Gastrocnemius medialis (tissue), 4 donors: ENCODE measurements at regions not wholly inside any gene's neighbourhood (a gene's known extent, or its start where the extent isn't known, plus 50 kb on each side); places are given as distances from the start of the nearest gene placed in this dataset.

Source experiments
- ATAC-seq, 2 donors: fragments of 150-250 bp; one replicate each; pipeline ENCODE4 v1.9.1; 2016
- DNase-seq, 2 donors: peaks; one replicate each; pipeline ENCODE4 v3.0.0-alpha.2; 2019
- H3K27ac ChIP-seq, 4 donors: fragments of 200-600 bp; sonication (generic); 1 replicate in 1 of 4; 2 replicates in 3 of 4; pipeline ENCODE4 v1.5.1; 2016 to 2018; ENCODE audit warnings: mild to moderate bottlenecking in 2 of 4, moderate library complexity in 1 of 4
- H3K27me3 ChIP-seq, 3 donors: fragments of 200-600 bp; sonication (generic) in 2 of 3; 1 replicate in 1 of 3; 2 replicates in 2 of 3; pipeline versions ENCODE4 v1.5.1 to v1.6.0; 2016 to 2019; ENCODE audit warnings: mild to moderate bottlenecking in 1 of 3, moderate library complexity in 1 of 3
- H3K36me3 ChIP-seq, 2 donors: fragments of 200-600 bp; sonication (generic) in 1 of 2; one replicate each; pipeline ENCODE4 v1.5.1; 2017 to 2018
- H3K4me1 ChIP-seq, 2 donors: fragments of 200-600 bp; sonication (generic) in 1 of 2; one replicate each; pipeline ENCODE4 v1.5.1; 2016 to 2017; ENCODE audit warnings: mild to moderate bottlenecking in 2 of 2
- H3K4me3 ChIP-seq, 4 donors: fragments of 200-600 bp; sonication (generic) in 3 of 4; 1 replicate in 1 of 4; 2 replicates in 3 of 4; pipeline ENCODE4 v1.5.1; 2016 to 2019; ENCODE audit warnings: mild to moderate bottlenecking in 2 of 4
- H3K9me3 ChIP-seq, 3 donors: fragments of 200-600 bp; sonication (generic) in 2 of 3; 1 replicate in 1 of 3; 2 replicates in 2 of 3; pipeline ENCODE4 v1.5.1; 2016 to 2019
- POLR2A ChIP-seq, 2 donors: fragments of 450-650 bp; IDR thresholded peaks; one replicate each; pipeline ENCODE4 v1.6.1; 2017; ENCODE audit warnings: antibody characterized with exemption in 2 of 2, mild to moderate bottlenecking in 2 of 2, moderate library complexity in 2 of 2
- in situ Hi-C, 4 donors: fragments of 200-750 bp; cut with MboI; loops; one replicate each; pipeline versions ENCODE4 v1.15.0 to v1.8.0; 2017; ENCODE audit warnings: low sequenced_read_pairs in 4 of 4
- intact Hi-C: fragments of 100-400 bp; cut with DNase I; formaldehyde crosslinking; loops from one replicate; pipeline ENCODE4 v1.15.1; 2023; ENCODE audit warnings: low total_unique reads
- TF ChIP-seq, protein P1 (sequence below), 5 experiments: fragments of 450-650 bp in 3 of 5; fragments of 200-600 bp in 2 of 5; sonication (generic) in 2 of 5; IDR thresholded peaks in 4 of 5; conservative IDR thresholded peaks in 1 of 5; 1 replicate in 4 of 5; 2 replicates in 1 of 5; pipeline ENCODE4 v1.5.1; 2016 to 2019; ENCODE audit warnings: antibody characterized with exemption in 5 of 5, mild to moderate bottlenecking in 3 of 5, moderate library complexity in 3 of 5

- TF ChIP-seq POLR2A (IDR thresholded peaks at IDR 0.05) = no peak
- TF ChIP-seq, protein P1, sequence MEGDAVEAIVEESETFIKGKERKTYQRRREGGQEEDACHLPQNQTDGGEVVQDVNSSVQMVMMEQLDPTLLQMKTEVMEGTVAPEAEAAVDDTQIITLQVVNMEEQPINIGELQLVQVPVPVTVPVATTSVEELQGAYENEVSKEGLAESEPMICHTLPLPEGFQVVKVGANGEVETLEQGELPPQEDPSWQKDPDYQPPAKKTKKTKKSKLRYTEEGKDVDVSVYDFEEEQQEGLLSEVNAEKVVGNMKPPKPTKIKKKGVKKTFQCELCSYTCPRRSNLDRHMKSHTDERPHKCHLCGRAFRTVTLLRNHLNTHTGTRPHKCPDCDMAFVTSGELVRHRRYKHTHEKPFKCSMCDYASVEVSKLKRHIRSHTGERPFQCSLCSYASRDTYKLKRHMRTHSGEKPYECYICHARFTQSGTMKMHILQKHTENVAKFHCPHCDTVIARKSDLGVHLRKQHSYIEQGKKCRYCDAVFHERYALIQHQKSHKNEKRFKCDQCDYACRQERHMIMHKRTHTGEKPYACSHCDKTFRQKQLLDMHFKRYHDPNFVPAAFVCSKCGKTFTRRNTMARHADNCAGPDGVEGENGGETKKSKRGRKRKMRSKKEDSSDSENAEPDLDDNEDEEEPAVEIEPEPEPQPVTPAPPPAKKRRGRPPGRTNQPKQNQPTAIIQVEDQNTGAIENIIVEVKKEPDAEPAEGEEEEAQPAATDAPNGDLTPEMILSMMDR (IDR thresholded peaks at IDR 0.05 in 4 of 5, conservative IDR thresholded peaks at IDR 0.05 in 1 of 5) = no peak
- H3K4me3 ChIP-seq = no peak overlapping the region
- H3K36me3 ChIP-seq = no peaks in the 10 kb centered on the region
- H3K27me3 ChIP-seq = no peaks in the 10 kb centered on the region
- H3K4me1 ChIP-seq = no peaks in the 10 kb centered on the region
- ATAC-seq = no peak
- in situ Hi-C loops (no loop called here), intact Hi-C loops (no loop called here)
- no peaks in the 10 kb centered on the region for H3K9me3 ChIP-seq
- no peak overlapping the region for H3K27ac ChIP-seq
- DNase-seq = no peak
Observed at GRCh38 chr3:124373524-124373923, 356.7 kb upstream of the UMPS start.

- no peak for DNase-seq
- in situ Hi-C loops (no loop called here), intact Hi-C loops (no loop called here)
- H3K9me3 ChIP-seq = no peaks in the 10 kb centered on the region
- no peaks in the 10 kb centered on the region for H3K4me1 ChIP-seq
- H3K27ac ChIP-seq = no peak overlapping the region
- no peak overlapping the region for H3K4me3 ChIP-seq
- no peak for ATAC-seq
- H3K27me3 ChIP-seq = no peaks in the 10 kb centered on the region
- TF ChIP-seq, protein P1 (IDR thresholded peaks at IDR 0.05 in 4 of 5, conservative IDR thresholded peaks at IDR 0.05 in 1 of 5) = no peak
- TF ChIP-seq POLR2A (IDR thresholded peaks at IDR 0.05) = no peak
- no peaks in the 10 kb centered on the region for H3K36me3 ChIP-seq
Observed at GRCh38 chr3:124374583-124374982, 355.7 kb upstream of the UMPS start.

DNA sequence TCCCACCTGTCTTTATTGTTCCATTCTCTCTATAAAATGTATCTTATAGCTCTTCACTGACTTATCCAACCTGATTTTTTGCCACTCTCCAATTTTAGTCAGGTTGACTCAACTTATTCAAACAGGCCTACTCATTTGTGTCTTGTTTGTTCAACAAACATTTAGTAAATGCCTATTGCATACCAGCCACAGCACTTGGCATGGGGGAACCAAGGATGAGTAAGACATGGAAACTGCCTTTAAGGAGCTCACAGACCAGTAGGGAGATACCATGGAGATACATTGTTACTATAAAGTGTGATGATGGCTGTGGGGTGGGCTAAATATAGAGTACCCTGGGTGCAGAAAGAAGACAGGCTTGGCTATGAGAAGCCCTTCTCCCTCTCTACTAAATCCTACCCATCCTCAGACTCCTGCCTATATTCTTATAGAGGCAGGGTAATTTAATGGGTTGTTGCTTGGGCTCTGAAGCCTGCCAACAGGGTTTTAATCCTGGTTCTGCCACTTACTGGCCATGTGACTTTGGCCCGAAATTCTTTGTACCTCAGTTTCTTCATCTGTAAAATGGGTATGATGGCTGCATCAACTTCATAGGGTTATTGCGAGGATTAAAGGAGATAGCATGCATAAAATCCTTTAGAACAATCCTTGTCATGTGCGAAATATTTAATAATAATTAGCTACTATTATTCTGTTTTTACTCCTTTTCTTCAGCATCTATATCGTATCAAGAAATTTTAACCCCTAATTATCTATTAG lies 348.5 kb upstream of the UMPS start:
- TF ChIP-seq, protein P1 (IDR thresholded peaks at IDR 0.05 in 4 of 5, conservative IDR thresholded peaks at IDR 0.05 in 1 of 5) = no peak
- TF ChIP-seq POLR2A (IDR thresholded peaks at IDR 0.05) = no peak
- Histone ChIP-seq H3K27ac (no peak overlapping the region), H3K4me3 (no peak overlapping the region), H3K36me3 (no peaks in the 10 kb centered on the region), H3K4me1 (no peaks in the 10 kb centered on the region), H3K27me3 (no peaks in the 10 kb centered on the region), H3K9me3 (no peaks in the 10 kb centered on the region)
- intact Hi-C loops (no loop called here), in situ Hi-C loops (no loop called here)
- ATAC-seq (no peak), DNase-seq (no peak)

- no peaks in the 10 kb centered on the region for H3K9me3 ChIP-seq
- in situ Hi-C loops (no loop called here), intact Hi-C loops (no loop called here)
- H3K36me3 ChIP-seq = no peaks in the 10 kb centered on the region
- H3K27me3 ChIP-seq = no peaks in the 10 kb centered on the region
- H3K4me3 ChIP-seq = no peak overlapping the region
- H3K27ac ChIP-seq = no peak overlapping the region
- H3K4me1 ChIP-seq = no peaks in the 10 kb centered on the region
- no peak for ATAC-seq
- no peak for DNase-seq
- no peak for TF ChIP-seq POLR2A (IDR thresholded peaks at IDR 0.05)
- TF ChIP-seq, protein P1 (IDR thresholded peaks at IDR 0.05 in 4 of 5, conservative IDR thresholded peaks at IDR 0.05 in 1 of 5) = no peak
Observed at GRCh38 chr3:124383051-124383450, 347.2 kb upstream of the UMPS start.
